ENCODE measurements at regions not wholly inside any gene's neighbourhood (a gene's known extent, or its start where the extent isn't known, plus 50 kb on each side); places are given as distances from the start of the nearest gene placed in this dataset.

DNA sequence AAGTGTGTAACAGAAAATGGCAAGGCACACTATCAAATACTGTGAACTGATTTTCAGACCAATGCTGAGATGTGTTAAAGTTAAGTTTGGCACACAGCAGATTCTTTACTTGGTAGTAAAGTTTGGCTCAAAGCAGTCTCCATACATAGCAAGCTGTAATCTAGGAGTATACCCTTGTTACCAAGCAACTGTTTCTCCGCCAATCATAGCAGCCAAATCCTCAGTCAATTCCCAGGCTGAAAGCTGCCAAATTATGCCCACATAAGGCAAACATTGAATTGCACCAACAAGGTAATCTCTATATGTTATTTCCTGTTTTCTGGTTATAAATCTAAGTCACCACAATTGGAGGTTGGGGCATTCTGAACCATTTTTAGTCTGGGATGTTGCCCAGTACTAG is 345.7 kb downstream of the DEPDC1B start:
- TF ChIP-seq CTCF (IDR thresholded peaks at IDR 0.05; ENCODE audit: low read depth, low read length, missing input control) (no peak), YY1 (IDR thresholded peaks at IDR 0.05) (no peak), RXRA (IDR thresholded peaks at IDR 0.05) (no peak), TAF1 (conservative IDR thresholded peaks at IDR 0.05) (no peak), ATF3 (IDR thresholded peaks at IDR 0.05) (no peak)

Data from liver (tissue), 3 donors.